Right lobe of liver (tissue), 6 donors: ENCODE measurements at regions not wholly inside any gene's neighbourhood (a gene's known extent, or its start where the extent isn't known, plus 50 kb on each side); places are given as distances from the start of the nearest gene placed in this dataset.

ENCODE experiments used
- ATAC-seq, 4 donors: fragments of 200-7000 bp; cut with Tn5 transposase; one replicate each; pipeline ENCODE4 v1.9.1; 2020; ENCODE audit warnings: mild to moderate bottlenecking in 4 of 4, moderate library complexity in 4 of 4
- DNase-seq, 3 donors: peaks; one replicate each; pipeline ENCODE4 v3.0.0-alpha.2; 2020
- H3K27ac ChIP-seq, 3 donors: fragments of 200-600 bp; one replicate each; pipeline ENCODE4 v1.8.0; 2022
- H3K27me3 ChIP-seq, 2 donors: fragments of 200-600 bp; one replicate each; pipeline ENCODE4 v1.8.0; 2022
- H3K36me3 ChIP-seq, 4 donors: fragments of 200-600 bp; sonication (generic) in 1 of 4; one replicate each; pipeline versions ENCODE4 v1.5.1 to v1.8.0; 2017 to 2022; ENCODE audit warnings: control low read depth in 1 of 4
- H3K4me1 ChIP-seq, 4 donors: fragments of 200-600 bp; sonication (generic) in 1 of 4; one replicate each; pipeline versions ENCODE4 v1.5.1 to v1.8.0; 2017 to 2022; ENCODE audit warnings: control low read depth in 1 of 4
- H3K4me3 ChIP-seq, 3 donors: fragments of 200-600 bp; one replicate each; pipeline ENCODE4 v1.8.0; 2022
- H3K9me3 ChIP-seq, 4 donors: fragments of 200-600 bp; sonication (generic) in 1 of 4; one replicate each; pipeline versions ENCODE4 v1.5.1 to v1.8.0; 2017 to 2022; ENCODE audit warnings: control low read depth in 1 of 4
- POLR2A ChIP-seq: fragments of 450-650 bp; IDR thresholded peaks from one replicate; pipeline ENCODE4 v1.6.1; 2017; ENCODE audit warnings: antibody characterized with exemption, mild to moderate bottlenecking
- WGBS: methylation state at CpG from one replicate; pipeline ENCODE4 v1.1.6; 2018; ENCODE audit warnings: low coverage, low lambda C conversion rate; ENCODE audit not compliant: insufficient coverage; ENCODE audit errors: missing lambda C conversion rate; 5-methylcytosine and 5-hydroxymethylcytosine counted together
- intact Hi-C, 2 donors: fragments of 100-400 bp; cut with DNase I; formaldehyde crosslinking; loops; one replicate each; pipeline versions ENCODE4 v1.11.2 to v1.14.1; 2022
- TF ChIP-seq, protein P1 (sequence below), 4 donors: fragments of 200-600 bp in 3 of 4; fragments of 450-650 bp in 1 of 4; IDR thresholded peaks; one replicate each; pipeline versions ENCODE4 v1.5.1 to v1.8.0; 2016 to 2022; ENCODE audit warnings: antibody characterized with exemption in 4 of 4, mild to moderate bottlenecking in 2 of 4
- donor health status: DM: no; HTN: yes; CAD: no.
- donor health status: DM: no; HTN: no; CAD: no.
- donor health status: DM: no; HTN: no; CAD: no.
- donor health status: DM: no; HTN: yes; CAD: no.
- donor health status: DM: no; HTN: yes; CAD: no.

DNA sequence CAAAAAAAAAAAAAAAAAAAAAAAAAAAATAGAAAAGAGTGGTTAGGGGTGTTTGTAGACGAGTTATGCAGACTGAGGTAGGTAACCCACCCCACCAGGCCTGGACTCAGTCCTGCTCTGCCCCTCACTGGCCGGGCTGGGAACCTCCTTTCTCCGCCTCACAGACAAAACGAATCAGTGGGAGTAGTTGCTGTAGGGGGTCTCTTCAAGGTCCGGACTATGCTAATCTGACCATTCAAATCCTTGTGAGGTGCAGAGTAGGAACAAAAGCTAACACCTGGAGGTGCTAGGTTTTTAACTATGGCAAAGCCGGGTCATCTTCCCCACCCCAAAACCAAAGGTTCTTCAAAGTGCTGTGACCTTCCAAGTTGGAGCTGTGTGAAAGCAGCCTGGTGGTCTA lies 223.7 kb downstream of the SLC4A3 start:
- no peaks in the 10 kb centered on the region for H3K9me3 ChIP-seq
- intact Hi-C loops, result no loop called here
- 15% methylated on average over 4 of the region's 6 CpGs for WGBS

DNA sequence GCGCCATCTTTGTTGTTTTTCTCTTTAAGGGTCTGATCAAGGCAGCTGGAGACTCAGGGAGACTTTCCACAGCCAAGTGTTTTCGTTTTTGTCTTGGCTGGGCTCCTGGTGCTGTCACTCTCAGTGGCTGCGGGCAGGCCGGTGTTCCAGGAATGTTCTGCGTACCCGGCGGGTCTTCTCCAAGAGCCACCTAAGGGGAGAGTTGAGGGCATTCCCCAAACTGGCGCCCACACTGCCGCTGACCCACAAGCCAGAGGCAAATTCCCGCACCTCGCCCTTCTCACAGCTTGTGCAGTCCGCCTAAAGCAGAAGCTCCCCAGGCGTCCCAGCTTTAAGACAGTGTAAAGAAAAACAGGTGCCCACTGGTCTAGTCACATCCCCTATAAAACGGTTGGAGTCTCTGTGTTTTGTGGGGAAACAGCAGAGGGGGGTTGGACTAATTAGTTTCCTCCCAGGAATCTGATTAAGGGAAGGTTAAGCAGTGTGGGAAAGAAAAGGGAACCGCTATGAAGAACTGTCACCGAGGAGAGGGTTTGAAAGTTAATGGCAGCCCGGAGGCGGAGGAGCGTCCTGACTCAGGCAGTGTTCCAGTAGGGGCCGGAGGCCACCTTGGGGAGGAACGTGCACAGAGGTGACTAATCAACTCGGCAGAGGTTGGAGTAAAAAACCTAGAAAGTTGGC lies 224.5 kb downstream of the SLC4A3 start:
- Histone ChIP-seq H3K36me3 (no peaks in the 10 kb centered on the region), H3K27me3 (no peaks in the 10 kb centered on the region), H3K27ac (no peak overlapping the region), H3K4me1 (no peaks in the 10 kb centered on the region), H3K9me3 (no peaks in the 10 kb centered on the region), H3K4me3 (no peak overlapping the region)
- TF ChIP-seq, protein P1, sequence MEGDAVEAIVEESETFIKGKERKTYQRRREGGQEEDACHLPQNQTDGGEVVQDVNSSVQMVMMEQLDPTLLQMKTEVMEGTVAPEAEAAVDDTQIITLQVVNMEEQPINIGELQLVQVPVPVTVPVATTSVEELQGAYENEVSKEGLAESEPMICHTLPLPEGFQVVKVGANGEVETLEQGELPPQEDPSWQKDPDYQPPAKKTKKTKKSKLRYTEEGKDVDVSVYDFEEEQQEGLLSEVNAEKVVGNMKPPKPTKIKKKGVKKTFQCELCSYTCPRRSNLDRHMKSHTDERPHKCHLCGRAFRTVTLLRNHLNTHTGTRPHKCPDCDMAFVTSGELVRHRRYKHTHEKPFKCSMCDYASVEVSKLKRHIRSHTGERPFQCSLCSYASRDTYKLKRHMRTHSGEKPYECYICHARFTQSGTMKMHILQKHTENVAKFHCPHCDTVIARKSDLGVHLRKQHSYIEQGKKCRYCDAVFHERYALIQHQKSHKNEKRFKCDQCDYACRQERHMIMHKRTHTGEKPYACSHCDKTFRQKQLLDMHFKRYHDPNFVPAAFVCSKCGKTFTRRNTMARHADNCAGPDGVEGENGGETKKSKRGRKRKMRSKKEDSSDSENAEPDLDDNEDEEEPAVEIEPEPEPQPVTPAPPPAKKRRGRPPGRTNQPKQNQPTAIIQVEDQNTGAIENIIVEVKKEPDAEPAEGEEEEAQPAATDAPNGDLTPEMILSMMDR (IDR thresholded peaks at IDR 0.05), result no peak
- TF ChIP-seq POLR2A, result no peak
- DNase-seq (no peak), ATAC-seq (no peak)
- WGBS, result 19% methylated on average over 10 of the region's 22 CpGs
- intact Hi-C loops, result no loop called here

More for the DNA sequence above, 223.7 kb downstream of the SLC4A3 start:
- Histone ChIP-seq H3K36me3 (no peaks in the 10 kb centered on the region), H3K27ac (no peak overlapping the region), H3K4me1 (no peaks in the 10 kb centered on the region), H3K27me3 (no peaks in the 10 kb centered on the region), H3K4me3 (no peak overlapping the region)
- TF ChIP-seq, protein P1 (IDR thresholded peaks at IDR 0.05), result no peak
- TF ChIP-seq POLR2A, result no peak
- DNase-seq (no peak), ATAC-seq (no peak)

DNA sequence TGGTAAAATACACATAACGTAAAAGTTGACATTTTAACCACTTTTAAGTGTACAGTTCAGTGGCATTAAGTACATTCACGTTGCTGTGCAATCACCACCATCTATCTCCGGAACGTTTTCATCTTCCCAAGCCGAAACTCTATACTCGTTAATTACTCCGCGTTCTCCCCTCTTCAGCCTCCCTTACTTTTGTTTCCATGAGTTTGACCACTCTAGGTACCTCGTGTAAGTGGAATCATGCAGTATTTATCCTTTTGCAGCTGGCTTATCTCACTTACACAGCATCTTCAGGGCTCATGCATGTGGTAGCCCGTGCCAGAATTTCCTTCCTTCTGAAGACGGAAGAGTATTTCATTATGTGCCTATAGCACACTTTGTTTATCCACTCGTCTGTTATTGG lies 225.2 kb downstream of the SLC4A3 start:
- Histone ChIP-seq H3K27me3 (no peaks in the 10 kb centered on the region), H3K9me3 (no peaks in the 10 kb centered on the region), H3K27ac (no peak overlapping the region), H3K4me1 (no peaks in the 10 kb centered on the region), H3K36me3 (no peaks in the 10 kb centered on the region), H3K4me3 (no peak overlapping the region)
- 47% methylated on average over 12 of the region's 12 CpGs for WGBS
- TF ChIP-seq, protein P1 (IDR thresholded peaks at IDR 0.05), result no peak
- TF ChIP-seq POLR2A, result no peak
- DNase-seq (no peak), ATAC-seq (no peak)
- intact Hi-C loops, result no loop called here

DNA sequence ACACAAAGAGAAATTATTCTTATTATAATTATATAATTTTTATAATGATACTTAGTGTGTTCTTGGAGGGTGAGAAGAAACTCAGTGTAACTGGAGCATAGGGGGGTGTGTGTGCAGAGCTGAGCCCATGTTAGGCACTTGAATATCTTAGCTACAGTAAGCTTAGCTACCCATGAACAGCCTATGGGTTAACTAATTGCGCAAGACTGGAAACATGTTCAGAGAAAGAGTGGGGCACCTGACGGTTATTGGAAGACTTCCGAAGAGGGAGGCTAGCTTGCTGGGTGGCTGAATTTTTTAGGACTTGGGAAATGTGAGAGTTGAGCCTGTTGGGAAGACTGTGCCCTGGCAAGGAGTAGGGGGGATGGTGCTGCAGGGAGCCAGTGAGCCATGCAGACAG lies 229.2 kb downstream of the SLC4A3 start:
- 14% methylated on average over 2 of the region's 3 CpGs for WGBS
- Histone ChIP-seq H3K9me3 (no peaks in the 10 kb centered on the region), H3K4me3 (no peak overlapping the region), H3K36me3 (no peaks in the 10 kb centered on the region), H3K27me3 (no peaks in the 10 kb centered on the region), H3K4me1 (no peaks in the 10 kb centered on the region), H3K27ac (no peak overlapping the region)
- TF ChIP-seq, protein P1 (IDR thresholded peaks at IDR 0.05), result no peak
- intact Hi-C loops, result no loop called here
- no peak for DNase-seq
- no peak for ATAC-seq

DNA sequence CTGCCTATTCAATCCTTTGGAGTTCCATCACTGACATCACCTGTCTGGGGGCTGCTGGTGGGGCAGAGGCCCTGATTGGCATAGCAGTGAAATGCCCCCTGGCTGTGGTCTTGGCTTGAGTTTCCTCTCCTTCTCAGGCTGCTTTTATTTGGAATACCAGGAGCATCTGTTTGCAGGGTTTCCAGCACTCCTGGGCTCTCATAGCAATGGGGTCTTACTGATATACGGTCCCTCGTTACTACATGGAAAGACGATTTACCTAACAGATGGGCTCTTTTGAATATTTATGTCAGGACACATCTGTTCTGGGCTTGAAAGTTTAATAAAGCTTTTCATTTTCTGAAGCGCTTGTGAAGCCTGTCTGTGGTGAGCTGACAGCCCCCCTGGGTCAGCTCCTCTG lies 230.3 kb downstream of the SLC4A3 start:
- intact Hi-C loops, result no loop called here
- DNase-seq (no peak), ATAC-seq (no peak)
- Histone ChIP-seq H3K27ac (no peak overlapping the region), H3K4me3 (no peak overlapping the region), H3K4me1 (no peaks in the 10 kb centered on the region), H3K27me3 (no peaks in the 10 kb centered on the region), H3K36me3 (no peaks in the 10 kb centered on the region), H3K9me3 (no peaks in the 10 kb centered on the region)
- TF ChIP-seq POLR2A, result no peak
- TF ChIP-seq, protein P1 (IDR thresholded peaks at IDR 0.05), result no peak
- WGBS, result 71% methylated on average over 4 of the region's 4 CpGs
